Mucosa of gallbladder (tissue), 1 donor: ENCODE measurements at regions not wholly inside any gene's neighbourhood (a gene's known extent, or its start where the extent isn't known, plus 50 kb on each side); places are given as distances from the start of the nearest gene placed in this dataset.
A peak's percentile ranks its signal among the peaks of the same experiment; 100 is the strongest.

Experiments used
- DNase-seq: peaks from one replicate; pipeline ENCODE4 v3.0.0-alpha.2; 2020; ENCODE audit warnings: low spot score
- donor health status: DM: no; HTN: no; CAD: no.

DNA sequence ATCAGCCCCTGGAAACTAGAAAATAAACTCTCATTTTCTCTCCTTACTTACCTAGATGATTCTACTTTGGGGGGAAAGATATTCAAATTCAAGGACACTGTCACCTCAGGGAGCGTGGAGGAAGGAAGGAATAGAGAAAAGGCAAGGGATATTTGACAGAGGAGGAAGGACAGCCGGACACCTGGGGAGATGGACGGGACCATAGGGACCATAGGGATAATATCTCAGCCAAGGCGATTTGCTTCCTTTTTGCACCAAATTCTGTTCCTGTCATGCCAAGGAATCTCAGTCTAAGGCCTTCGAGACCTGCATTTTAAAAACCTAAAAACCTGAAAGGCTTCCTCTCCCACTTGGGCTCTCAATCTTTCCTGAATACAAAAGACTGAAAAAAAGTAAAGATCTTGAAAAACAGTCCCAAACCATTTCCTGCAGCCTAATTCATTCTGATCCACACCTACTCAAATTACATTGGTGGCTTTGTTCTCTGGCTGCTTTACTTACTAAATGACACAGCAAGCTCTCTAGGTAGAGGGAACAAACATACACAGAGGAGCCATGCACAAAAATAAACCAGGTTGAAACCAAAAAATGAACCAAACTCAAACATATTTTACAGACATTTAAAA lies 73.9 kb upstream of the SLC24A5 start:
- no peak for DNase-seq

DNA sequence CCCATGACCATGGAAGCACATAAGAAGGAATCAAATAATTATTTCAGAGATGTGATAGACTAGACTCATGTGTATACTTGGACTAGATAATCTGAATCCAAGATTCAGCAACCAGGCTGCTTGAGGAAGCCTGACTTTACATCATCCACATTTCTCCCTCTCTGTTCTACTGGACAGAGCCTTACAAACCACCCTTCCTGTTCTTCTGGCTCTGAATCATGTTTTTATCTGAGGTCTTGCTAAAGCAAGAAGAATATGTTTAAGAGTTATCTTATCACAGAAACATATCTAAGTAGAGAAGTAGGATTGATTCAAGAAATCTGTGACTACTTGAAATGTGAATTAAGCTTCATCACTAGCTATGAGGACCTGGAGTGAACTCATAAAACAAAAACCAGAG lies 71.1 kb upstream of the SLC24A5 start:
- DNase-seq = no peak

DNA sequence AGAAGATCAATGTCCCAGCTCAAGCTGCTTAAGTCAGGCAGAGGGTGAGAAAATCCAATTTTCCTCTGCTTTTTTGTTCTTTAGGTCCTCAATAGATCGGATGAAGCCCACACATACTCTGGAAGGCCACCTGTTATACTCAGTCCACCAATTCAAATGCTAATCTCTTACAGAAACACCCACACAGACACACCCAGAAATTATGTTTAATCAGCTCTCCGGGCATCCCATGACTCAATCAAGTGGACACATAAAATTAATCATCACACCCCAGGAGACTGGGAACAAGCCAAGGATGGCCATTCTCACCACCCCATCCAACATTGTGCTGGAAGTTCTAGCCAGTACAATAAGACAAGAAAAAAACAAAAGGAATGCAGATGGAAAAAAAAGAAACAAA lies 67.8 kb upstream of the SLC24A5 start:
- no peak for DNase-seq

DNA sequence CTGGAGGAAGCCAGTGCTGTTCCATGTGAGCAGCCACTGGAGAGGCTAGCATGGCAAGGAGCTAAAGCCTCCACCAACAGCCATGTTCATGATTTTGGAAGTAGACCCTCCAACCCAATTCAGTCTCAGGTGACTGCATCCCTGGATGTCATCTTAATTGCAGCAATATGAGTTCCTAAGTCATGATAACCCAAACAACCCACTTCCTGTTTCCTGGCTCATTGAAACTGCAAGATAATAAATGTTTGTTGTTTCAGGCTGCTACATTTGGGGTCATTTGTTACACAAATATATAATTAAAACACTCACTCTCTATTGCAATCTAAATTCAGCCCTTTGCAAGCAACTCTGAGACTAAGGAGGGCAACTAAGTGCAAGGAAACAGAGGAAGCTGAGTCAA lies 62.4 kb upstream of the SLC24A5 start:
- no peak for DNase-seq

DNA sequence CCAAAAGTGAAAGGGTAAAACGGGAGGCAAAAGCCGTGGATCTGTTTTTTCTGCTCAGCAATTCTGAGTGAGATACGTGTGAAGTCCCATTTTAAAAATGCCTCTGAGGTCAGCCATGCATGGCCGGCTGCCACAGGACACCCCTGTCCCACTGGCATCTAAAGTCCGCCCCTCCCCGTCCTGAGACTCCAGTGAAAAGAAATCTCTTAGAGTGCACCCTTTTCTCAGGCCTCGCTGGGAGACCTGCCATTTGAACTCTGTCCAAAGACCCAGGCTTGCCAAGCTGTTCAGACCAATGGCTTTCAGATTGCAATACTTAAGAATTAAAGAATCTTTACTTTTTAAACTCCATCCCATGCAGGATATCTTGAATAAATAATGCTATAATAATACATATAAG lies 61.0 kb upstream of the SLC24A5 start:
- peak; percentile 21 for DNase-seq

DNA sequence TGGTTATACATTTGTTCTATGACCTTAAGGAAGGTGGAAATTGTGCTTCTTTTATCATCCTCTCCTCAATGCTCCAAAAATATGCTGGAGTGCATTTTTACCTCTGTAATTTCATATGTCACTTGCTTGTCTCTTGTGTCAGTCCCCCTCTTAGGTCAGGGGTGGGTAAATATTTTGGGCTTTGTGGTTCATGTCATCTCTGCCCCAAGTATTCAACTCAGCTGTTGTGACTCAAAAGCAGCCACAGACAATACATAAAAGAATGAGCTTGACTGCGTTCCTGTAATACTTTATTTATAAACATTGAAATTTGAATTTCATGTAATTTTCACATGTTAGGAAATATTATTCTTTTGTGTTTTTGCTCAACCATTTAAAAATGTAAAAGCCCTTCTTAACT lies 60.4 kb upstream of the SLC24A5 start:
- no peak for DNase-seq

DNA sequence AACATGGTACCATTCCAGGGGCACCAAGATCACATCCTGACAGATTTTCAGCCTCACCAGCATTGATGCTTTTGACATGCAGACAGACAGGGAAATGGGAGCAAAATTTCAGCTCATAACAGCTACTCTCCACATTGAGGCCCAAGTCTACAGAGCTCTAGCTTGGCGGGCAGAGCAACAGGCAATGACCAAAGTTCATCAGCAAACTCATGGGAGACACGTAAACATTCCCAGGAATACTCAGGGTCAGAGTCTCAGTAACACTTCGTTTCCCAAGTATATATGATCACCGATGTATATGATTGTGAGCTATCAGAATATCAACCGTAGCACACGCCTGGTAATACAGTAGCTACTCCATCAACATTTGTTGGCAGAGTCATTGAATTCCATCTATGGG lies 59.2 kb upstream of the SLC24A5 start:
- DNase-seq = no peak

DNA sequence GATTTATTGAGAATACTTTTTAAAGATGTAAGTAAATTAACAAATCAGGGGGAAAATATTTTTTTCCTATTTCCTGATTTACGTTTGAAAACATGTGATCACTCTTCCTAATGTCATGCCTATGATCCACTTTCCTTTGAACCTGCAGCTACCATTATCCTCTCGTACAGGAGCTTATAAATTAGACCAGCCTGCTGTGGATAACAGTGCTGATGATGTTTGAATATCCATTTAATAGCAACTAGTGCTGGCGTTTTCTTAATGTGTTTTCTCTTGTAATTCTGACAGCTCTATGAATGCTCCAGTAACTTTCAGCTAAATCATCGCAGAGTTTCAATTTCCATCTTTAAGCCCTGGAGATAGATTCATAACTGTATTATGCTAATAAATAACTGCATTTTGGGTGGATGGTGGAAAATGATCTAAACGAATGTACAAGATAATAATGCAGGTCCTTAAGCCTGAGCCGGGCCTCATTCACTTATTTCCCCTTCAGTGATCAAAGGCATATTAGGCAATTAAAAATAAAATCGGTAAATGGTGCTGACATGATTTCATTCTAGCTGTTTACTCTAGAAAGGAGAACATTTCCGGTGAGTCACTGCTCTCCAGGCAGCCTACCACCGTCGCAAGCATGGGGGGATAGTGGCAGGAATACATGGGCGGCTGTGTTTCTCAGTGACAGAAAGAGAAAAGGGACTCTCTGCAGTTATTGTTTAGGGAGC lies 58.5 kb upstream of the SLC24A5 start:
- no peak for DNase-seq

DNA sequence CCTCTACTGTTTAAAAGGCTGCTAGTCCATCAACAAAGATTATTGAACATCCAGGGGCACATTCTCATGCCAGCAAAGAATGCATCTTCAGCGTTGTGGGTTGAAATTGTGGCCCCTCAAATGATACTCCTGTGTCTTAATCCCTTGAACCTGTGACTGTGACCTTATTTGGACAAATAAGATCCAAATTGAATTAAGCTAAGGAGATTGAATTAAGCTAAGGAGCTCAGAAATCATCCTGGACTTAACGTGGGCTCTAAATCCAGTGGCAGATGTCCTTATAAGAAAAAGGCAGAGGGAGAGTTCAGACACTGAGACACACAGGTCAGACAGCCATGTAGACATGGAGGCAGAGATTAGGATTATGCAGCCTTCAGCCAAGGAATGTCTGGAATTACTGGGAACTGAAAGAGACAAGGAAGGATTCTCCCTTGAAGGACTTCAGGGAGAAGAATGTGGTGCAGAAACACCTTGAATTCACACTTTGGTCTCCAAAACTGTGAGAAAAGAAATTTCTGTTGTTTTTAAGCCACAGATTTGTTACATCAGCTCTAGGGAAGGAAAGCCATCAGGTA lies 57.3 kb upstream of the SLC24A5 start:
- no peak for DNase-seq

DNA sequence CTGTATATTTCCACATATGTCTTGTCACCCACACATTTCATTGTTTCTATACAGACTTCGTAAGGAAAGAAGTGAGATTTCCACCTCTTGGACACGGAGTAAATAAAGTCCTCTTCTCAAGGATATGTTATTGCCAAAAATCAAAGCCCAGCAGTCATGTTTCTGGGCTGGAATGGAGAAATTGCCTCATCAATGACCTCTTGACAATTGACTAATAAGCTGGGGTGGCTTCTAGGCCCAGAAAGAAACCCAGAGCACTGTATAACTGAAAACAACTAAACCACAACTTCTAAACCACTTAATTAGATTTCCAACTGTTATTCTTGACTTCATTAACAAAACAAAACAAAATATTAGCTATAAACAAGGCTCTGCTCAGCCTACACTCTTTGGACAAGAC lies 56.4 kb upstream of the SLC24A5 start:
- DNase-seq = no peak

DNA sequence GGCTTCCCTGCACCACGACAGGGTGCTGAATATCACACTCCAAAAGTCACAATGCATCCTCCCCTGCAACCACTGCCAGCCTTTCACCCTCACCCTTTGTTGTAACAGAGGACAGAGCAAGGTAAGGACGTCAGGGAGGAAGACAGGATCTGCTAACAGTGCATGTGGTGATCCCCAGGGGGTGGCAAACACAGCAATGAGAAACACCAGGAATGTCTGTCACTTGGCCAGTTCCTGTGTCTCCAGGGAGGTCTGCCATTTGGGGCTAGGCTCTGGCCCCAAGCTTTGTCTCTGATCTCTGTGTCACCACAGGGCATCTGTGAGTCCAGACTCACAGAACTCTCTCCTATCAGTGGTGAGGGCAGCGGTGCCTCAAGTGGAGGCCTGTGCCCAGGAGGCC lies 54.3 kb upstream of the SLC24A5 start:
- no peak for DNase-seq
